ENCODE measurements at regions not wholly inside any gene's neighbourhood (a gene's known extent, or its start where the extent isn't known, plus 50 kb on each side); places are given as distances from the start of the nearest gene placed in this dataset.

DNA sequence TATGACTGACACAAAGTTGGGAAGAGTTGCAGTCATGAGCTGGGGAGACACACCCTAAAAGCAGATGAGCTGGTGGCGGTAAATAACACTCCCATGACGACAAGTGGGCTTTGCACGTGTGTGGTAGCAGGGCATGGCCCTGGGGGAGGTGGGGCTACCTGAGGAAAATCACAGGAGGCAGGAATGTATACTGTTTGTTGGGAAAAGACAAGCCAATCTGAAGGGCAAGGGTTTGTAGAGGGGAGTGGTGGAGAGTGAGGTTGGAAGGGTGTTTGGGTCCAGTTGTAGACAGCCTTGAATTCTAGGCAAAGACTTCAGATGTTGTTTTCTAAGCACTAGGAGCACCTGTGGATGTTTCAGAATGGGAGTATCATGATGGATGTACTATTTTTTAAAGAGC lies 151.6 kb downstream of the TM9SF2 start:
- CTCF ChIA-PET (ENCODE audit: partially characterized antibody) = interaction anchor here (0.8 to 8.3 kb wide), 4 partner anchors 35 to 305 kb away, joined by 3 to 92 read pairs (median 31); no protein-coding TSS in a partner anchor
- POLR2A ChIA-PET (ENCODE audit: partially characterized antibody) = no interaction called here
- 95% methylated on average over 3 of the region's 3 CpGs; no CpG with 5 or more reads in 1 of the 2 experiments for WGBS, 2 experiments (ENCODE audit: extremely low coverage in 1 of 2, insufficient coverage in 1 of 2, insufficient read length in 1 of 2, insufficient replicate concordance in 2 of 2, low coverage in 1 of 2, low lambda C conversion rate in 2 of 2, missing lambda C conversion rate in 1 of 2)

More for the DNA sequence above, 151.6 kb downstream of the TM9SF2 start:
- no peak overlapping the region for H2BK5ac ChIP-seq (ENCODE audit: low read depth, low read length)
- no peak overlapping the region for H3K4me2 ChIP-seq (ENCODE audit: insufficient read depth in 1 of 2, low read depth in 2 of 2, low read length in 2 of 2)
- H2AK5ac ChIP-seq (ENCODE audit: low read depth, low read length) = no peak overlapping the region
- no peak overlapping the region for H3K18ac ChIP-seq (ENCODE audit: extremely low read depth, low read length)
- TF ChIP-seq TBP (IDR thresholded peaks at IDR 0.05; ENCODE audit: low read depth, low read length) = no peak
- TF ChIP-seq CBX5 (IDR thresholded peaks at IDR 0.05; ENCODE audit: low read depth, low read length) = no peak
- no peak for TF ChIP-seq KDM4A (IDR thresholded peaks at IDR 0.05; ENCODE audit: low read depth, low read length, severe bottlenecking)
- no peak for TF ChIP-seq PHF8 (conservative IDR thresholded peaks at IDR 0.05; ENCODE audit: low read depth, low read length)
- no peak for TF ChIP-seq CBX8 (IDR thresholded peaks at IDR 0.05; ENCODE audit: borderline replicate concordance, low read depth, low read length)
- TF ChIP-seq E2F6 (IDR thresholded peaks at IDR 0.05) = no peak
- H3K79me1 ChIP-seq (ENCODE audit: low read depth, low read length) = no peaks in the 10 kb centered on the region
- H3K4ac ChIP-seq (replicated peaks; ENCODE audit: insufficient read length, low read depth, low read length) = no peak overlapping the region
- no peak overlapping the region for H4K5ac ChIP-seq (ENCODE audit: insufficient read length, low read depth, low read length)
- H2BK120ac ChIP-seq (replicated peaks; ENCODE audit: low read depth, low read length) = no peak overlapping the region
- H3K27ac ChIP-seq (ENCODE audit: low read depth, low read length) = no peak overlapping the region
- no peak overlapping the region for H3K56ac ChIP-seq (replicated peaks; ENCODE audit: insufficient read length, low read depth, low read length)
- no peak overlapping the region for H2BK12ac ChIP-seq (ENCODE audit: low read depth, low read length)
- no peak overlapping the region for H3K23ac ChIP-seq (ENCODE audit: insufficient read length)
- 0 out of 2 replicates have a peak overlapping the region, but pooled peaks have one; percentile 13 for H2BK15ac ChIP-seq (ENCODE audit: low read length)
- H4K8ac ChIP-seq (ENCODE audit: extremely low read depth, insufficient read depth, low read length) = no peak overlapping the region
- peaks cover 6 to 13% (median 10%) of the 10 kb centered on the region in 4 experiments for H3K4me1 ChIP-seq (replicated peaks in 1 of 4; ENCODE audit: control insufficient read depth in 3 of 4, insufficient read depth in 4 of 4, low read length in 3 of 4)
- no peaks in the 10 kb centered on the region for H3K27me3 ChIP-seq (replicated peaks in 1 of 4; ENCODE audit: control insufficient read depth in 3 of 4, extremely low read depth in 1 of 4, insufficient read depth in 3 of 4, low read length in 3 of 4)
- H4K91ac ChIP-seq (replicated peaks; ENCODE audit: insufficient read length, low read length) = no peak overlapping the region
- no peaks in the 10 kb centered on the region for H3K36me3 ChIP-seq (ENCODE audit: control insufficient read depth in 2 of 4, insufficient read depth in 4 of 4, low read length in 3 of 4)
- H3K9me3 ChIP-seq (ENCODE audit: insufficient read depth in 2 of 2, low read depth in 1 of 2, low read length in 1 of 2) = no peaks in the 10 kb centered on the region
- H3K79me2 ChIP-seq (ENCODE audit: control insufficient read depth in 1 of 2, insufficient read depth in 2 of 2, low read length in 2 of 2) = 0 out of 4 replicates have a peak, but pooled peaks cover 0 to 6% of the 10 kb centered on the region in 2 experiments
- H2AFZ ChIP-seq (ENCODE audit: low read length) = no peak overlapping the region
- no peak overlapping the region for H2BK20ac ChIP-seq (ENCODE audit: low read length)
- no peak for FAIRE-seq
- no peak for DNase-seq (ENCODE audit: low read depth in 1 of 2, low spot score in 2 of 2)
- no peak overlapping the region for H3K4me3 ChIP-seq (ENCODE audit: extremely low read depth in 1 of 4, insufficient read depth in 2 of 4, low read depth in 3 of 4, low read length in 4 of 4)
- no peaks in the 10 kb centered on the region for H4K20me1 ChIP-seq (replicated peaks in 1 of 2; ENCODE audit: control insufficient read depth in 1 of 2, insufficient read depth in 2 of 2, low read length in 2 of 2)
- H3K23me2 ChIP-seq (ENCODE audit: low read depth, low read length) = no peaks in the 10 kb centered on the region; the same call in 1 of the 2 replicates
- no peak overlapping the region for H3K9ac ChIP-seq (replicated peaks in 1 of 4; ENCODE audit: extremely low read depth in 1 of 4, low read depth in 3 of 4, low read length in 3 of 4)
- no peak overlapping the region for H3K14ac ChIP-seq (ENCODE audit: insufficient read length)

All from H1 (cell line).